GM12891 (cell line): ENCODE measurements at regions not wholly inside any gene's neighbourhood (a gene's known extent, or its start where the extent isn't known, plus 50 kb on each side); places are given as distances from the start of the nearest gene placed in this dataset.

Experiments used
- POLR2A ChIP-seq: IDR thresholded peaks from 2 replicates; pipeline ENCODE4 v1.6.1; 2011; ENCODE audit warnings: low read depth, low read length, control low read depth
- POLR2AphosphoS5 ChIP-seq: IDR thresholded peaks from 2 replicates; pipeline ENCODE4 v1.6.1; 2011; ENCODE audit warnings: low read depth, low read length, control low read depth
- SPI1 ChIP-seq: IDR thresholded peaks from 2 replicates; pipeline ENCODE4 v1.6.1; 2011; ENCODE audit warnings: low read depth, low read length, control low read depth
- TAF1 ChIP-seq: IDR thresholded peaks from 2 replicates; pipeline ENCODE4 v1.6.1; 2011; ENCODE audit warnings: low read depth, low read length, control low read depth

DNA sequence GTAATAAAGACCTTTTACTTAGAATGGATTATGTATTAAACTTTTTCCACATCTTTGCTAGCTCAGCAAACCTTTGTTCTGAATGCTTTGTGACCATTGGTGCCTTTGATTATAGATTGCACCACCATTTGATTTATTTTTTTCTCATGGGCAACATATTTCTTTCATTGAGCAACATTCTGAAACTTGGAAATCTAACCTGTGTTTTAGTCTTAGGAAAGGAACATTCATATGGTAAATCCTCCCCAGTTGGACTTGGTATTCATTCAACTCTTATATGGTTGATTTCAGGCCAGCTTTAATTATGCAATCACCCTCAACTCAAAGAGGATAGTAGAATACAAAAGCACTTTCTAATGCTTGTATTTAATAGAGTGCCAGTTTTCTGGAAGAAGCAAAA lies 1077.9 kb upstream of the ZEB2 start:
- no peak for TF ChIP-seq POLR2A
- TF ChIP-seq POLR2AphosphoS5 = no peak
- TF ChIP-seq TAF1 = no peak
- no peak for TF ChIP-seq SPI1
